ENCODE measurements at regions not wholly inside any gene's neighbourhood (a gene's known extent, or its start where the extent isn't known, plus 50 kb on each side); places are given as distances from the start of the nearest gene placed in this dataset.

DNA sequence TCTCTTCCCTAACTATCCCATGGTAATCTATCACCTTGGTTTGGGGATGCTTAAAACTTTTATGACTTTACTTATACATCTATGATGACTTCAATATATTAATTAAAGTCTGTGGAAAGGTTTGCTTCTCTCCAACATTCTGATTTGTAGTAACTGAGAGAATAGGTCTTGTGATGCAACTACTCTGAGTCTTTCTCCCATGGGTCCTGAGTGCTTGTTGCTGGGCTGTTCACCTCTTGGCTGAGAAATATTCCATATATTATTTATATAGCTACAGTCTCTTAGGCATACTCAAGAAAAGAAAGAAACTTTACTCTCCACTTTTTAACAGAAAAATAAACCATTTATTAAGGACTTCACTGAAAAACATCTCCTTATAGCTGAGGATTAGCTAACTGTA is 119.3 kb upstream of the PLPPR5 start:
- Histone ChIP-seq H3K36me3 (ENCODE audit: control insufficient read depth in 4 of 4, insufficient read depth in 4 of 4, low read length in 3 of 4) (no peaks in the 10 kb centered on the region), H3K4me3 (ENCODE audit: control insufficient read depth in 1 of 7, extremely low read depth in 1 of 7, insufficient read depth in 4 of 7, low read depth in 2 of 7, low read length in 6 of 7) (no peak overlapping the region), H3K9me3 (ENCODE audit: control extremely low read depth in 1 of 5, control insufficient read depth in 4 of 5, insufficient read depth in 2 of 5, low read depth in 1 of 5, low read length in 4 of 5) (peaks cover 0 to 1% (median 0%) of the 10 kb centered on the region in 5 experiments), H3K27me3 (replicated peaks in 2 of 5; ENCODE audit: control insufficient read depth in 4 of 5, insufficient read depth in 5 of 5, low read length in 4 of 5) (no peaks in the 10 kb centered on the region), H3K27ac (ENCODE audit: insufficient read depth in 1 of 2, low read depth in 1 of 2, low read length in 2 of 2, poor library complexity in 1 of 2, severe bottlenecking in 2 of 2) (no peak overlapping the region), H3K4me1 (ENCODE audit: control extremely low read depth in 1 of 4, control insufficient read depth in 4 of 4, insufficient read depth in 4 of 4, low read length in 3 of 4) (no peaks in the 10 kb centered on the region)
- ChIA-PET POLR2A (no interaction called here), CTCF (no interaction called here)
- DNase-seq = no peak

DNA sequence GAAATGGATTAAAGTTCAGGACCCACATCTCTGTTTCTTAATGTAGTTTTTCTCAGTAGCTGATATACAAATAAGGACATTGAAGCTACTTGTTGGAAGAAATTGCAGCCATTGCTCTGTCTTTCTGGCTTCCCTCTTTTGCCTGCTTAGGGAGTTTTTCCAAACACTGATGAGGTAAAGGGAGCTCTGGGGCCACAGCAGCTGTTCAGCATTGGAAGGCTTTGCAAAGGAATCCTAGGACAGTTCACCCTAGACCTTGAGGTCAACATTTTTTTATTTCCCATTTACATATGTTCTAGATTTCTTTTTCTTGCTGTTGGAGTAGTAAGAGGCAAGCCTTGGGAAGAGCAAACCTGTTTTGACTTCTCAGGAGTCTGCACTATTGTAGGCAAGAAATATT is 126.9 kb upstream of the PLPPR5 start:
- CTCF ChIA-PET = no interaction called here
- POLR2A ChIA-PET = no interaction called here
- no peaks in the 10 kb centered on the region for H3K36me3 ChIP-seq (ENCODE audit: control insufficient read depth in 4 of 4, insufficient read depth in 4 of 4, low read length in 3 of 4)
- no peaks in the 10 kb centered on the region for H3K27me3 ChIP-seq (replicated peaks in 2 of 5; ENCODE audit: control insufficient read depth in 4 of 5, insufficient read depth in 5 of 5, low read length in 4 of 5)
- H3K27ac ChIP-seq (ENCODE audit: insufficient read depth in 1 of 2, low read depth in 1 of 2, low read length in 2 of 2, poor library complexity in 1 of 2, severe bottlenecking in 2 of 2) = no peak overlapping the region
- H3K9me3 ChIP-seq (ENCODE audit: control extremely low read depth in 1 of 5, control insufficient read depth in 4 of 5, insufficient read depth in 2 of 5, low read depth in 1 of 5, low read length in 4 of 5) = peaks cover 0 to 1% (median 0%) of the 10 kb centered on the region in 5 experiments
- H3K4me1 ChIP-seq (ENCODE audit: control extremely low read depth in 1 of 4, control insufficient read depth in 4 of 4, insufficient read depth in 4 of 4, low read length in 3 of 4) = no peaks in the 10 kb centered on the region
- DNase-seq = no peak
- no peak overlapping the region for H3K4me3 ChIP-seq (ENCODE audit: control insufficient read depth in 1 of 7, extremely low read depth in 1 of 7, insufficient read depth in 4 of 7, low read depth in 2 of 7, low read length in 6 of 7)

DNA sequence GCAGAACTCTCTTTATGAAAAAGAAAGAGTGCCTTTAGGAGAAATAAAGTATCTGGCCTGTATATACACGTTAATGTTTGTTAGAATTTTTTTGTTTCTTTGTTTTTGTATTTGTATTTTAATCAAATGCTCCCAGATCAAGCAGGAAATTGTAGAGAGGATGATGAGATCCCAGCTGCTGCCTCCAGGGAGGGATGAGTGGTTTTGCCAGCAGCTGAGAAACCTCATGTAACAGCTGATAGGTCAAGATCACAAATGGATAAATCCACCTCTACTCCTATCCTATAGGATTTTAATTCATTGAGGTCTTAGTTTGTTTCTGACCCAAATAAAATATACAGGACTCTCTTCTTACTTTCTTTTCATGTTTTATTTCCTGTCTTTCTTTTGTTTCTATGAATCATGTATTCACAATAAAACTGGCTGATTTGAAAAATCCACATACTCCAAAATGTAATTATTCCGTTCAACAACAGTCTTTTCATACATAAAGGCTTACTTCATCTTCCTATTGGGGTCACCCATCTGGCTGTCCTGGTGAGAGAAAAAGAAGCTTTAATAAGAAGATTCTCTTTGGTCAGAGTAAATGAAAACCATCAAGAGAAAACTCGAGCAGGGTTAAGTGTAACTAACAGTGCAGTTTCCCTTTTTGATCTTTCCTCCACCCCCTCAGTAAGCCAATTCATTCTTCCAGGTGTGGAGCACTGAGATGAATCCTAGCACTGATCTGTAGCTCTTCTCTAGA is 129.3 kb upstream of the PLPPR5 start:
- POLR2A ChIA-PET = no interaction called here
- Histone ChIP-seq H3K36me3 (ENCODE audit: control insufficient read depth in 4 of 4, insufficient read depth in 4 of 4, low read length in 3 of 4) (no peaks in the 10 kb centered on the region), H3K4me1 (ENCODE audit: control extremely low read depth in 1 of 4, control insufficient read depth in 4 of 4, insufficient read depth in 4 of 4, low read length in 3 of 4) (no peaks in the 10 kb centered on the region), H3K9me3 (ENCODE audit: control extremely low read depth in 1 of 5, control insufficient read depth in 4 of 5, insufficient read depth in 2 of 5, low read depth in 1 of 5, low read length in 4 of 5) (peaks cover 0 to 3% (median 0%) of the 10 kb centered on the region in 5 experiments), H3K4me3 (ENCODE audit: control insufficient read depth in 1 of 7, extremely low read depth in 1 of 7, insufficient read depth in 4 of 7, low read depth in 2 of 7, low read length in 6 of 7) (no peak overlapping the region), H3K27ac (ENCODE audit: insufficient read depth in 1 of 2, low read depth in 1 of 2, low read length in 2 of 2, poor library complexity in 1 of 2, severe bottlenecking in 2 of 2) (no peak overlapping the region), H3K27me3 (replicated peaks in 2 of 5; ENCODE audit: control insufficient read depth in 4 of 5, insufficient read depth in 5 of 5, low read length in 4 of 5) (no peaks in the 10 kb centered on the region)
- no peak for DNase-seq
- CTCF ChIA-PET = no interaction called here
- WGBS (ENCODE audit: insufficient coverage) = 100% methylated on average over 1 of the region's 3 CpGs

DNA sequence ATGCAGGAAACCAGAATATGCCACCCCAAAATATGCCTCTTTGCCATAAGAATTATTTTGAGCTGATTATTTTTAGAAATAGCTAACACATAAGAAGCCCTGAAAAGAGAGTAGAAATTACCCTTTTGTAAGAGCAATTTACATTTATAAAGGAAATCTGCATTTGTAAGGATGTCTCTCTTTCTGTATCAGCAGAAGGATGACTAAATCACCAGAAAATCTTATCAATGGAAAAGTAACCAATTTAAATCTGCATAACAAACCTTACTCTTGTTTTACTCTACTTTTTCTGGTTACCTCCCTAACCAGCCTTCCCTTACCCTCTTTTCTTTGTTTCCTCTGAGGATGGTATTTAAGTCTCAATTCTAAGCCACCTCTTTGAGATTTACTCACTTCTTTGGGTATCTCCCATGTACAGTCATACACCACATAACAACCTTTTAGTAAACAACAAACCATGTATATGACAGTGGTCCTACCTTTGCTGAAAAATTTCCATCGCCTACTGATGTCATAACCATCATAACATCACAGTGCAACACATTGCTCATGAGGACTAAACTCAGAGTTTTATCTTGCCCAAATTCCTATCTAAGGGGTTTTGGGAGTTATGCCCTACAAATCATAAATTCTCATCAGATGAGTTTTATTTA is 126.6 kb upstream of the PLPPR4 start:
- 100% methylated on average over 1 of the region's 1 CpG for WGBS (ENCODE audit: insufficient coverage)
- CTCF ChIA-PET = no interaction called here

DNA sequence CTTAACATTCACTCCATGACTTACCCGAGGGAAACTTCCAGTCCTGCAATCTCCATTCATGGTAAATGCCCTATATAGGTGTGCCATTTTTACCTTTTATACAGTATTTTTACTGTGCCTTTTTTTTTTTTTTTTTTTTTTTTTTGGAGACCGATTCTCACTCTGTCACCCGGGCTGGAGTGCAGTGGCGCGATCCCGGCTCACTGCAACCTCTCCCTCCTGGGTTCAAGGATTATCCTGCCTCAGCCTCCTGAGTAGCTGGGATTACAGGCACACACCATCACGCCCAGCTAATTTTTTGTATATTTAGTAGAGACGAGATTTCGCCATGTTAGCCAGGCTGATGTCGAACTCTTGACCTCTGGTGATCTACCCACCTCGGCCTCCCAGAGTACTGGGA is 124.4 kb upstream of the PLPPR4 start:
- peaks cover 0 to 3% (median 0%) of the 10 kb centered on the region in 5 experiments for H3K9me3 ChIP-seq (ENCODE audit: control extremely low read depth in 1 of 5, control insufficient read depth in 4 of 5, insufficient read depth in 2 of 5, low read depth in 1 of 5, low read length in 4 of 5)
- ChIA-PET POLR2A (no interaction called here), CTCF (no interaction called here)
- no peak overlapping the region for H3K27ac ChIP-seq (ENCODE audit: insufficient read depth in 1 of 2, low read depth in 1 of 2, low read length in 2 of 2, poor library complexity in 1 of 2, severe bottlenecking in 2 of 2)
- H3K27me3 ChIP-seq (replicated peaks in 2 of 5; ENCODE audit: control insufficient read depth in 4 of 5, insufficient read depth in 5 of 5, low read length in 4 of 5) = peaks cover 0 to 5% (median 0%) of the 10 kb centered on the region in 5 experiments
- no CpG with 5 or more reads among the region's 11 CpGs for WGBS (ENCODE audit: insufficient coverage)
- H3K36me3 ChIP-seq (ENCODE audit: control insufficient read depth in 4 of 4, insufficient read depth in 4 of 4, low read length in 3 of 4) = no peaks in the 10 kb centered on the region
- no peak for DNase-seq
- H3K4me3 ChIP-seq (ENCODE audit: control insufficient read depth in 1 of 7, extremely low read depth in 1 of 7, insufficient read depth in 4 of 7, low read depth in 2 of 7, low read length in 6 of 7) = no peak overlapping the region
- no peaks in the 10 kb centered on the region for H3K4me1 ChIP-seq (ENCODE audit: control extremely low read depth in 1 of 4, control insufficient read depth in 4 of 4, insufficient read depth in 4 of 4, low read length in 3 of 4)

More for the DNA sequence above, 126.6 kb upstream of the PLPPR4 start:
- Histone ChIP-seq H3K27me3 (replicated peaks in 2 of 5; ENCODE audit: control insufficient read depth in 4 of 5, insufficient read depth in 5 of 5, low read length in 4 of 5) (no peaks in the 10 kb centered on the region), H3K4me3 (ENCODE audit: control insufficient read depth in 1 of 7, extremely low read depth in 1 of 7, insufficient read depth in 4 of 7, low read depth in 2 of 7, low read length in 6 of 7) (no peak overlapping the region), H3K36me3 (ENCODE audit: control insufficient read depth in 4 of 4, insufficient read depth in 4 of 4, low read length in 3 of 4) (no peaks in the 10 kb centered on the region), H3K4me1 (ENCODE audit: control extremely low read depth in 1 of 4, control insufficient read depth in 4 of 4, insufficient read depth in 4 of 4, low read length in 3 of 4) (no peaks in the 10 kb centered on the region), H3K27ac (ENCODE audit: insufficient read depth in 1 of 2, low read depth in 1 of 2, low read length in 2 of 2, poor library complexity in 1 of 2, severe bottlenecking in 2 of 2) (no peak overlapping the region), H3K9me3 (ENCODE audit: control extremely low read depth in 1 of 5, control insufficient read depth in 4 of 5, insufficient read depth in 2 of 5, low read depth in 1 of 5, low read length in 4 of 5) (peaks cover 0 to 3% (median 0%) of the 10 kb centered on the region in 5 experiments)
- DNase-seq = no peak
- POLR2A ChIA-PET = no interaction called here

DNA sequence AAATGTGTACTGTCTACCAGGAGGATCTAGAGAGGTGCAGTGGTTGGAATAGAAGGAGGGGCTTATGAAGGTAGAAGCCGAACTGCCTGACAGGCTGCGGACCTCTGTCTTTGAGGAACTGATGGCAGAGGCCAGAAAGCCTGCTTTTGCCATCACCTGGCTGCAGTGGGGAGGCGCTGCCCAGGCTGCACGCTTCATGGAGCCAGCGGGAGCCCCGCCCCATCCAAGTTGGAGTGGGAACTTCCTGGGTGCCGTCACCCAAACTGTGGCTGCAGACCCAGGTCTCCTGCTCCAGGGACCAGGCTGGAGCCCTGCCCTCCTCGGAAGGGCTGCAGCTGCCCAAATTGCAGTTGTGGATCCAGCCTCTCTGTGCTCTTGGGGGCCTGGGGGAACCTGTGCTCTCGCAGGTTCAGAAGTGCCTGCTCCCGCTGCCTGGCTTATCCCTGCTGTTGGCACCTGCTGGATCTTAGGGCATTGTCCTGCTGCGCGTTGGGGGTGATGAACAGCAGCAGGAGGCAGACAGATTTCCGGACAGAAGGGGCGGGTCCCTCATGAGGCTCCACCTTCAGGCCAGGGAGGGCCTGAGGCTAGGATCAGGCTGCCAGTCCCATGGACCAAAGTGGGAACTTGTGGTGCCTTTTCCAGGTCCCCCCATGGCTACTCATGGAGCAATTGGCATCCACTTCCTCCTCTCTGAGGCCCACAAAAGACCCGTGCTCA is 118.0 kb upstream of the PLPPR4 start:
- WGBS (ENCODE audit: insufficient coverage) = 92% methylated on average over 12 of the region's 15 CpGs
- no peaks in the 10 kb centered on the region for H3K9me3 ChIP-seq (ENCODE audit: control extremely low read depth in 1 of 5, control insufficient read depth in 4 of 5, insufficient read depth in 2 of 5, low read depth in 1 of 5, low read length in 4 of 5)
- ChIA-PET CTCF (no interaction called here), POLR2A (no interaction called here)
- H3K27me3 ChIP-seq (replicated peaks in 2 of 5; ENCODE audit: control insufficient read depth in 4 of 5, insufficient read depth in 5 of 5, low read length in 4 of 5) = peaks cover 0 to 5% (median 0%) of the 10 kb centered on the region in 5 experiments
- no peak overlapping the region for H3K27ac ChIP-seq (ENCODE audit: insufficient read depth in 1 of 2, low read depth in 1 of 2, low read length in 2 of 2, poor library complexity in 1 of 2, severe bottlenecking in 2 of 2)
- H3K36me3 ChIP-seq (ENCODE audit: control insufficient read depth in 4 of 4, insufficient read depth in 4 of 4, low read length in 3 of 4) = no peaks in the 10 kb centered on the region
- no peak overlapping the region for H3K4me3 ChIP-seq (ENCODE audit: control insufficient read depth in 1 of 7, extremely low read depth in 1 of 7, insufficient read depth in 4 of 7, low read depth in 2 of 7, low read length in 6 of 7)
- no peak for DNase-seq
- no peaks in the 10 kb centered on the region for H3K4me1 ChIP-seq (ENCODE audit: control extremely low read depth in 1 of 4, control insufficient read depth in 4 of 4, insufficient read depth in 4 of 4, low read length in 3 of 4)

DNA sequence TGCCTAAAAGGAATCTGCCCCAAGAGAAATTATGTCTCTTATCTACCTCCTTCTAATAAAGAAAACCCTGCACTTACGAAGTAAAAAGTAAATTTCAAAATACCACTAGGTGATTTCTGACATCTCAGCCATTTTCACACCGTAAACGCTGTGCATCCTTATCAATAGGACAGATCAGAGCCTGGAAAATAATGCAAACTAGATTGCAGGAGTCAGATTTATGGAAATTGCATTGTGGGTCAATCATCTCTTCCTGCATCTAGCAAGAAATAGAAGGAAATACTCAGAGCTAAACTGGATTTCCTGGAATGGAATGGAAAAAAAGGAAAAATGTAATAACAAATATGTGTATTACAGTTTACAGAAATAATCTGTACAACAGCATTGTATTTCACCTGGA is 114.3 kb upstream of the PLPPR4 start:
- Histone ChIP-seq H3K4me1 (ENCODE audit: control extremely low read depth in 1 of 4, control insufficient read depth in 4 of 4, insufficient read depth in 4 of 4, low read length in 3 of 4) (no peaks in the 10 kb centered on the region), H3K4me3 (ENCODE audit: control insufficient read depth in 1 of 7, extremely low read depth in 1 of 7, insufficient read depth in 4 of 7, low read depth in 2 of 7, low read length in 6 of 7) (no peak overlapping the region), H3K27me3 (replicated peaks in 2 of 5; ENCODE audit: control insufficient read depth in 4 of 5, insufficient read depth in 5 of 5, low read length in 4 of 5) (no peaks in the 10 kb centered on the region), H3K36me3 (ENCODE audit: control insufficient read depth in 4 of 4, insufficient read depth in 4 of 4, low read length in 3 of 4) (no peaks in the 10 kb centered on the region), H3K27ac (ENCODE audit: insufficient read depth in 1 of 2, low read depth in 1 of 2, low read length in 2 of 2, poor library complexity in 1 of 2, severe bottlenecking in 2 of 2) (no peak overlapping the region), H3K9me3 (ENCODE audit: control extremely low read depth in 1 of 5, control insufficient read depth in 4 of 5, insufficient read depth in 2 of 5, low read depth in 1 of 5, low read length in 4 of 5) (no peaks in the 10 kb centered on the region)
- POLR2A ChIA-PET = no interaction called here
- 92% methylated on average over 2 of the region's 3 CpGs for WGBS (ENCODE audit: insufficient coverage)
- no peak for DNase-seq
- CTCF ChIA-PET = no interaction called here
